Heart left ventricle (tissue), 13 donors: ENCODE measurements at regions not wholly inside any gene's neighbourhood (a gene's known extent, or its start where the extent isn't known, plus 50 kb on each side); places are given as distances from the start of the nearest gene placed in this dataset.

ENCODE experiments used
- CTCF ChIP-seq, 12 donors: fragments of 200-600 bp; sonication (generic) in 4 of 12; IDR thresholded peaks; one replicate each; pipeline versions ENCODE4 v1.5.0 to v1.8.0; 2018 to 2022; ENCODE audit warnings: antibody characterized with exemption in 12 of 12, mild to moderate bottlenecking in 5 of 12
- POLR2A ChIP-seq, 2 donors: fragments of 450-650 bp; IDR thresholded peaks; one replicate each; pipeline ENCODE4 v1.6.1; 2017; ENCODE audit warnings: antibody characterized with exemption in 2 of 2, mild to moderate bottlenecking in 2 of 2, moderate library complexity in 2 of 2
- donor health status: ischemic (EF 13 %, LVEDD 7.1; RV severe dilation, severe dysfunction).
- donor health status: DM: no; HTN: yes; CAD: no.
- donor health status: DM: no; HTN: no; CAD: no.
- donor health status: ischemic (EF 25% LVEDD 6.9; RV normal size, moderate dysfunction).
- donor health status: ischemic (EF 25% LVEDD 5.7; RV mildly dilated, moderate dysfunction).
- donor health status: ischemic (EF 35%, LVEDD 5.7; RV mildly dilated, moderate dysfunction).
- donor health status: nonischemic (EF 11% LVEDD 7.7; RV severe dilation, severe dysfunction).
- donor health status: DM: yes; HTN: yes; CAD: no.
- donor health status: PGD.
- donor health status: ischemic (EF 29% LVEDD 5.4; RV normal size, mild dysfunction).
- donor health status: nonischemic (EF 23%, LVEDD 6.1; RV moderate dilation, normal function).

- TF ChIP-seq POLR2A (IDR thresholded peaks at IDR 0.05) (no peak), CTCF (IDR thresholded peaks at IDR 0.05) (no peak)
Measured at GRCh38 chr6:115203381-115203780, 857.3 kb downstream of the FRK start.
